Testis (tissue), 2 donors: ENCODE measurements at regions not wholly inside any gene's neighbourhood (a gene's known extent, or its start where the extent isn't known, plus 50 kb on each side); places are given as distances from the start of the nearest gene placed in this dataset.

Experiments used
- POLR2A ChIP-seq: fragments of 450-650 bp; IDR thresholded peaks from one replicate; pipeline ENCODE4 v1.6.1; 2017; ENCODE audit warnings: antibody characterized with exemption, mild to moderate bottlenecking, moderate library complexity
- TF ChIP-seq, protein P1 (sequence below), 3 experiments: fragments of 450-650 bp in 2 of 3; fragments of 200-600 bp in 1 of 3; sonication (generic) in 1 of 3; IDR thresholded peaks; one replicate each; pipeline ENCODE4 v1.5.1; 2016 to 2019; ENCODE audit warnings: antibody characterized with exemption in 3 of 3, mild to moderate bottlenecking in 2 of 3, moderate library complexity in 1 of 3

DNA sequence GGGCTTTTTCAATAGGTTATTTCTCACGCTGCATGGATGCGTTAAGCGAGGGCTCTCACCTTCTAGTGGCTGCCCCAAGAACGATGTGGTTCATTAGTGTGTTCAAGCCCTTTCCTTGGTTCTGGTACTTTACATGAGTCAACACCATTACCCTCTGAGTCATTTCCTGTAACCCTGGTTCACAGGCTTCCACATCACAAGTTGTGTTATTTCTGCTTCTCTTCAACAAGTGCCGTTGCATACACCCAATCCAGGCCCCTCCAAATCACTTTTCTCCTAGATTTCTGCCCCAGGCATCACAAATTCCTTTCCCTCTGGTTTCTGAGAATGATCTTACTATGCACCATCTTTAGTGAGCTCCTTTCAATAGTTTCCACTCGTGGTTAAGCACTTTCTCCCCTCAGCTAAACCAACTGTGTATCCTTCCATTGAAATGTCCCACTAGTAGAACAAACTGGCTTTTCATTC lies 69.5 kb upstream of the RAD23B start:
- TF ChIP-seq, protein P1, sequence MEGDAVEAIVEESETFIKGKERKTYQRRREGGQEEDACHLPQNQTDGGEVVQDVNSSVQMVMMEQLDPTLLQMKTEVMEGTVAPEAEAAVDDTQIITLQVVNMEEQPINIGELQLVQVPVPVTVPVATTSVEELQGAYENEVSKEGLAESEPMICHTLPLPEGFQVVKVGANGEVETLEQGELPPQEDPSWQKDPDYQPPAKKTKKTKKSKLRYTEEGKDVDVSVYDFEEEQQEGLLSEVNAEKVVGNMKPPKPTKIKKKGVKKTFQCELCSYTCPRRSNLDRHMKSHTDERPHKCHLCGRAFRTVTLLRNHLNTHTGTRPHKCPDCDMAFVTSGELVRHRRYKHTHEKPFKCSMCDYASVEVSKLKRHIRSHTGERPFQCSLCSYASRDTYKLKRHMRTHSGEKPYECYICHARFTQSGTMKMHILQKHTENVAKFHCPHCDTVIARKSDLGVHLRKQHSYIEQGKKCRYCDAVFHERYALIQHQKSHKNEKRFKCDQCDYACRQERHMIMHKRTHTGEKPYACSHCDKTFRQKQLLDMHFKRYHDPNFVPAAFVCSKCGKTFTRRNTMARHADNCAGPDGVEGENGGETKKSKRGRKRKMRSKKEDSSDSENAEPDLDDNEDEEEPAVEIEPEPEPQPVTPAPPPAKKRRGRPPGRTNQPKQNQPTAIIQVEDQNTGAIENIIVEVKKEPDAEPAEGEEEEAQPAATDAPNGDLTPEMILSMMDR (IDR thresholded peaks at IDR 0.05) = no peak
- TF ChIP-seq POLR2A = no peak
